Osteoblast (primary cell): ENCODE measurements at regions not wholly inside any gene's neighbourhood (a gene's known extent, or its start where the extent isn't known, plus 50 kb on each side); places are given as distances from the start of the nearest gene placed in this dataset.

Experiments
- DNase-seq: peaks from one replicate; pipeline ENCODE4 v3.0.0; 2011; ENCODE audit warnings: low spot score, mixed read lengths; ENCODE audit not compliant: insufficient read length; ENCODE audit errors: missing footprints
- H2AFZ ChIP-seq: 2 replicates; pipeline ENCODE4 v1.6.0; 2011; ENCODE audit warnings: mild to moderate bottlenecking, low read length
- H3K27ac ChIP-seq: 2 replicates; pipeline ENCODE4 v1.5.1; 2011; ENCODE audit warnings: mild to moderate bottlenecking, low read depth, low read length, moderate library complexity
- H3K27me3 ChIP-seq: 2 replicates; pipeline ENCODE4 v1.6.0; 2012; ENCODE audit warnings: mild to moderate bottlenecking, control low read depth, inconsistent platforms, low read length, moderate library complexity; ENCODE audit not compliant: insufficient read depth
- H3K36me3 ChIP-seq: 2 replicates; pipeline ENCODE4 v1.5.1; 2011; ENCODE audit warnings: mild to moderate bottlenecking, low read length, control low read depth, moderate library complexity; ENCODE audit not compliant: insufficient read depth
- H3K4me1 ChIP-seq: 2 replicates; pipeline ENCODE4 v1.5.1; 2011; ENCODE audit warnings: mild to moderate bottlenecking, low read length, control low read depth, moderate library complexity; ENCODE audit not compliant: insufficient read depth
- H3K4me2 ChIP-seq: 2 replicates; pipeline ENCODE4 v1.6.0; 2011; ENCODE audit warnings: mild to moderate bottlenecking, low read length; ENCODE audit not compliant: insufficient read depth
- H3K4me3 ChIP-seq: fragments of 200-600 bp; sonication (generic); 3 replicates; pipeline ENCODE4 v1.5.1; 2012; ENCODE audit warnings: mild to moderate bottlenecking, low read length, inconsistent platforms; ENCODE audit not compliant: insufficient read depth
- H3K79me2 ChIP-seq: 2 replicates; pipeline ENCODE4 v1.6.0; 2012; ENCODE audit warnings: mild to moderate bottlenecking, low read length, control low read depth, inconsistent platforms; ENCODE audit not compliant: insufficient read depth
- H3K9me3 ChIP-seq: 2 replicates; pipeline ENCODE4 v1.5.1; 2011; ENCODE audit warnings: low read depth, low read length, control low read depth
- H4K20me1 ChIP-seq: 2 replicates; pipeline ENCODE4 v1.6.0; 2012; ENCODE audit warnings: mild to moderate bottlenecking, low read length, control low read depth; ENCODE audit not compliant: insufficient read depth
- CTCF ChIP-seq: IDR thresholded peaks from 2 replicates; pipeline ENCODE4 v1.5.1; 2011; ENCODE audit warnings: mild to moderate bottlenecking, low read depth, low read length, moderate library complexity; ENCODE audit errors: extremely low read depth

- H3K27me3 ChIP-seq, result peaks cover 5% of the 10 kb centered on the region
- no peaks in the 10 kb centered on the region for H3K9me3 ChIP-seq
- no peak overlapping the region for H3K4me2 ChIP-seq
- H3K79me2 ChIP-seq, result no peaks in the 10 kb centered on the region
- H3K4me1 ChIP-seq, result no peaks in the 10 kb centered on the region
- no peaks in the 10 kb centered on the region for H3K36me3 ChIP-seq
- no peaks in the 10 kb centered on the region for H4K20me1 ChIP-seq
- no peak for DNase-seq
- no peak overlapping the region for H3K4me3 ChIP-seq
- H2AFZ ChIP-seq, result no peak overlapping the region
- no peak overlapping the region for H3K27ac ChIP-seq
- TF ChIP-seq CTCF, result no peak
These were observed 98.9 kb downstream of the OLIG3 start for GRCh38 chr6:137395316-137395715.

DNA sequence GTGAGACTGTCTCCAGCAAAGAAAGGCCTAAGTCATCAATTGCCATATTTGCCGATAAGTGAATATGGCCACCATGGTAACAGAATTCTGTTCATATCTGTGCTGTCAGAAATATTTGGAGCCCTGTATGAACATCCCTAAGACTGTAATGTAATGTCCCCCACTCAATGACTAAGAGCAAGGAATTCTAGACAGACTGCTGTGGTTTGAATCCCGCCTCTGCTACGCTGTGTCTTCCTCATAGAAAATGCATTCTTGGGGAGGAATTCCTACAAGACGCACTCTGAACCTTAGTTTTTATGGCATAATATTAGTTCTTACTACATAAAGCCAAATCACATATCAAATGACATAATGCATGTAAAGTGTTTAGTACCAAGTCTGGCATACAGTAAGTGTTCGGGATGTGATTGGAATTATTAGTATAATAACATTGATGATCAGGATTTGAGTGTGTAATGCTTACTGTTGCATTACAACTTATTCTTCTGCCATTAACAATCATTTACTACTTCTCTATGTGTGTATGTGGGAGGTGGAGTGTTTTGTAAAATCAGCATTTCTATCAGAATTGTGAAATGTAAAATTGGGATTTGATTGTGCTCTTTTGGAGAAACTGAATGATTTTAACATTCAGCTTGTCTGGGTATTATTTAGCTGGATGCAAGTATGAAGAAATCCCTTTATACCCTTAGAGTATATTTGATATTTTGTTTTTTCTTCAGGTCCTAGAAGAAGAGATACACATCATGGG, 103.0 kb downstream of the OLIG3 start:
- Histone ChIP-seq H3K27ac (no peak overlapping the region), H3K36me3 (no peaks in the 10 kb centered on the region), H4K20me1 (no peaks in the 10 kb centered on the region), H3K4me2 (no peak overlapping the region), H2AFZ (no peak overlapping the region), H3K4me1 (no peaks in the 10 kb centered on the region), H3K27me3 (peaks cover 5% of the 10 kb centered on the region), H3K9me3 (no peaks in the 10 kb centered on the region), H3K4me3 (no peak overlapping the region), H3K79me2 (no peaks in the 10 kb centered on the region)
- no peak for TF ChIP-seq CTCF
- no peak for DNase-seq

DNA sequence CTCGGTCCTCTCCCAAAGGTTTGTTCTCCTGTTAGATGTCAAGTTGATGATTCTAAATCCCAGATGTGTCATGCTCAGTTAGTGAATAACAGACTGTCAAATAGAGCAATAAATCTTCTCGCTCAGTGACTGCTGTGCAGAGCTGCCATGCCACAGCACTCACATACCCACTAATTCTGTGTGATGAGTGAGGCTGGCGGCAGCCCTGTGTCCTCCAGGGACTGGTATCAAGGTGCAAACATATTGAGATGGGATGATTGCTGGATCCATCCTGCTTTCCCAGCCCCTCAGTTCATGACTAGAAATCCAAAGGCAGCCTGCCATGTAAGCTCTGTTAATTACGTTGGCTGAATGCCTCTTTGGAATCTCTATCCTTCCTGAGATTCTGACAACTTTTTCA, 103.9 kb downstream of the OLIG3 start:
- no peaks in the 10 kb centered on the region for H3K9me3 ChIP-seq
- H3K4me2 ChIP-seq, result no peak overlapping the region
- H2AFZ ChIP-seq, result no peak overlapping the region
- no peak for DNase-seq
- no peaks in the 10 kb centered on the region for H4K20me1 ChIP-seq
- H3K4me1 ChIP-seq, result no peaks in the 10 kb centered on the region
- TF ChIP-seq CTCF, result no peak
- no peaks in the 10 kb centered on the region for H3K79me2 ChIP-seq
- no peaks in the 10 kb centered on the region for H3K36me3 ChIP-seq
- H3K27ac ChIP-seq, result no peak overlapping the region
- H3K27me3 ChIP-seq, result peaks cover 5% of the 10 kb centered on the region
- H3K4me3 ChIP-seq, result no peak overlapping the region

DNA sequence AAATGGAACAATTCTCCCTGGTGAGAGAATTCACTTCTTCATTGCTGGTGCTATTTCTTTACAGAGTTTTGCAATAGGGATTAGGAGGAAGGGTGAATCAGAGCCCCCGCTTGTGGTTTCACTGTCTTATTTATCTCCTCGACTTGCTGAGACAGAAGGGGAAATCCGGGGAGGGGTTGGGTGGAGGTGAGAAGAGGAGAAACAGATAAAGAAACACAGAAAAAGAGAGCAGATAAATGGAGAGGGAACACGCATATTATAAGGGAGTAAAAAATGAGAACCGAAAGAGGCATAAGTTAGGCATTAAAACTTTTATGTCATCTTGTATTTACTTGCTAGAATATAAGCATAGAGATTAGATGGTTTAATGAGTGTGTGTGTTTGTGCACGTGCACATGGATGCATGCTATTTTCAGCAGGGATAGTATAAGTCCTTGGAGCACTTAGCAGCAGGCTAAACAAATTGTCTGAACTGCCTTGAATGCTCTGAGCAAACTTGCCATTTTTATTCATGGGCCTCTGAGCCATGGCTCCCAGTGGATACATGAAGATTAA, 105.0 kb downstream of the OLIG3 start:
- no peaks in the 10 kb centered on the region for H3K4me1 ChIP-seq
- H2AFZ ChIP-seq, result no peak overlapping the region
- no peaks in the 10 kb centered on the region for H4K20me1 ChIP-seq
- no peak overlapping the region for H3K27ac ChIP-seq
- H3K4me2 ChIP-seq, result no peak overlapping the region
- no peak for TF ChIP-seq CTCF
- peaks cover 5% of the 10 kb centered on the region for H3K27me3 ChIP-seq
- no peak for DNase-seq
- H3K79me2 ChIP-seq, result no peaks in the 10 kb centered on the region
- H3K9me3 ChIP-seq, result no peaks in the 10 kb centered on the region
- no peaks in the 10 kb centered on the region for H3K36me3 ChIP-seq
- no peak overlapping the region for H3K4me3 ChIP-seq
